OCI-LY3 (cell line): ENCODE measurements at regions not wholly inside any gene's neighbourhood (a gene's known extent, or its start where the extent isn't known, plus 50 kb on each side); places are given as distances from the start of the nearest gene placed in this dataset.

Source experiments
- EZH2phosphoT487 ChIP-seq: fragments of 200-600 bp; shearing (Covaris generic); IDR thresholded peaks from 2 replicates; pipeline ENCODE4 v1.6.1; 2018; ENCODE audit warnings: antibody characterized with exemption, mixed run types, low read depth
- TF ChIP-seq, protein P1 (sequence below): fragments of 200-600, 300-600 bp; sonication (generic); IDR thresholded peaks from 2 replicates; pipeline ENCODE4 v1.5.1; 2014; ENCODE audit warnings: antibody characterized with exemption, low read length, low read depth

GRCh38 chr1:80410233-80410632 is 1390.5 kb upstream of the ADGRL2 start:
- TF ChIP-seq, protein P1, sequence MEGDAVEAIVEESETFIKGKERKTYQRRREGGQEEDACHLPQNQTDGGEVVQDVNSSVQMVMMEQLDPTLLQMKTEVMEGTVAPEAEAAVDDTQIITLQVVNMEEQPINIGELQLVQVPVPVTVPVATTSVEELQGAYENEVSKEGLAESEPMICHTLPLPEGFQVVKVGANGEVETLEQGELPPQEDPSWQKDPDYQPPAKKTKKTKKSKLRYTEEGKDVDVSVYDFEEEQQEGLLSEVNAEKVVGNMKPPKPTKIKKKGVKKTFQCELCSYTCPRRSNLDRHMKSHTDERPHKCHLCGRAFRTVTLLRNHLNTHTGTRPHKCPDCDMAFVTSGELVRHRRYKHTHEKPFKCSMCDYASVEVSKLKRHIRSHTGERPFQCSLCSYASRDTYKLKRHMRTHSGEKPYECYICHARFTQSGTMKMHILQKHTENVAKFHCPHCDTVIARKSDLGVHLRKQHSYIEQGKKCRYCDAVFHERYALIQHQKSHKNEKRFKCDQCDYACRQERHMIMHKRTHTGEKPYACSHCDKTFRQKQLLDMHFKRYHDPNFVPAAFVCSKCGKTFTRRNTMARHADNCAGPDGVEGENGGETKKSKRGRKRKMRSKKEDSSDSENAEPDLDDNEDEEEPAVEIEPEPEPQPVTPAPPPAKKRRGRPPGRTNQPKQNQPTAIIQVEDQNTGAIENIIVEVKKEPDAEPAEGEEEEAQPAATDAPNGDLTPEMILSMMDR: no peak
- no peak for TF ChIP-seq EZH2phosphoT487
